HK-2 (cell line): ENCODE measurements at regions not wholly inside any gene's neighbourhood (a gene's known extent, or its start where the extent isn't known, plus 50 kb on each side); places are given as distances from the start of the nearest gene placed in this dataset.

Experiments used
- DNase-seq: peaks from one replicate; pipeline ENCODE4 v3.0.0-alpha.2; 2018; ENCODE audit not compliant: unreplicated experiment

DNA sequence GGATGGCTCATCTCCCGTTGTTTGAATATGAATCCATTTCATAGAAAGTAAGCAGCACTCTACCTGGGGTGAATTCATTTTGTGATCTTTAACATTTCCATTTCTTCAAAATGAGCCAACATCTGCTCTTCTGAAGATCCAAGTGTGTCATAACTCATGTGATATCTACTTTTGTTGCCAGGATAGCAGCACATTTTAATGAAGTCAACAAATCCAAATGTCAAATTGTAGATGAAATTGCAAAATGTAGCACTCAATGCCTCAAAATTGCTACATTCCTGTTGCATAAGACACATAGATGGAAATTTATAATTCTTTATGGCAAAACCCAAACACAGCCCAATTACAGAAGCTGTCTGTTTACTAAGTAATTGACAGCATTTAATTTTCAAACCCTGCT is 360.7 kb downstream of the TMX3 start:
- DNase-seq: no peak

DNA sequence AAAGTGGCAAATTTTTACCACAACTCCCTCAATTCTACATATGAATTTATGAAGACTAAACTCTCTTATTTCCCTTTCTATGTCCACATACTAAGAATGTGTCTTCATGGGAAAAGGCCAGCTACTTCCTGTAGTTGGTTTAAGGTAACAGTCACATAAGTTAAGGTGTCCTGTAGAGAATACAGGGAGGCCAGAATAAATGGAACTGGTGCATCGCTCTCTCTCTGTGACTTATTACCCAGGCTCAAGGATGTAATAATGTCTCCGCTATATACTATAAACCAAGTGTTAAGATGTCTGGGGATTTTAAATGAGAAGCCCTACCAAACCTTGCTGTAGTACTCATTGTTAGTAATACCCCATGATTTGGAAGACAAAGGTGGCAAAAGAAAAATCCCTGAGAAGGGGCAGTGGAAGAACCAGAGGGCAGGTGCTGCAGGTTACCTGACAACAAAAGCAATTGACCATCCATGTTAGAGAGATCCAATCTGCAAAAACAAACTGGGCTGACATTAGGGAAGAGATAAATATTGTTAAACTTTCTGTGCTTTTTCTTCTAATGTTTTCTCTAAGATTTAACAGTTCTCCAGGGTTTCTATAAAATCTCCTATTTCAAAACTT is 372.8 kb downstream of the TMX3 start:
- DNase-seq: no peak

DNA sequence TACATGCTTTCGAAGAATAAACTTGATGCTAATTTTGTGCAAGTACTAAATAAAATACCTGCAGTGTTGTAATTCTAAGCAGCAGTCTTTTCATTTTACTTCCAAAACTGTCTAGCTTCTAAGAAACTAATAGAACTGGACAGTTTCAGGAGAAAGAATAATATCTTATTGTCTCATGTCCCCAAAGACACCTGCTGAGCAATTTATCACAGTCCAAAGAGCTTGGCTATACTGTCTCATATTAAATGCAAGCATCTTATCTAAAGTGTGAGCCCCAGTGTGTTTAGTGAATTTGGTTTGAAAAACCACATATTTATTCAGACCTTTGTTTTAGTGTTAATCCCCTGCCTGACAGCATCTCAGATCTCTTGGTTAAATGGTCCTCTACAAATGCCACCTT is 374.3 kb downstream of the TMX3 start:
- no peak for DNase-seq

DNA sequence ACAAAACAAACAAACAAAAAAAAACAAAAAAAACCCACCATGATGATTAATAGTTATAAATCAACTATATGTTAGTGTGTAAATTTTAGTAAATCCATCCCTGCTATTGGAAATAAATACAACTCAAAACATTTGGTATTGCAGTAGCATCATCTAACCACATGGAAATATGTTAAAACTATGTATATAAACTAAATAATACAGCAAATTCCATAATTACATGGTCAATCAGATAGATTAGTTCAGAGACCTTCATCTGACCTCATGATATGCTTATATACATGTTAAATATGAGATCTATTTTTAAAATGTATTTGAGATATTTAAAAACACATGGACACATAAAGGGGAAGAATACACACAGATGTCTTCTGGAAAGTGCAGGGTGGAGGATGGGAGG is 384.2 kb downstream of the TMX3 start:
- no peak for DNase-seq

DNA sequence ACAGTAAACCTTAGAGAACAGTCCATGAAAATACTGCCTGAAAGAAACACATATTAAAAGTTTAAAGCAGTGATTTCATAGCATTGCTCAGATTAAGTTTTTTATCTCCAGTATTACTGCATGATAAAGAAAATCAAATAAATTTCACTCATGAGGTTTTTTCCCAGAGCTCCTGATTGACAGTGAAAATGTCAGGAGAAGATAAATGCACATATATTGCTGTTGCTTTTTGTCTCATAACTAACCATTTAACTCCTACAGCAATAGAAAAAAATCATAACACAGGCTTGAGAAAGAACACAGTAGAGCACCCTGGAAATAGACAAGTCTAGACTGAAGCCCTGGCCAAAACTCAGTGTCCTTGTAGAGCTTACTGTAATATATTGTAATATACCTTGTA is 391.0 kb downstream of the TMX3 start:
- DNase-seq: no peak

DNA sequence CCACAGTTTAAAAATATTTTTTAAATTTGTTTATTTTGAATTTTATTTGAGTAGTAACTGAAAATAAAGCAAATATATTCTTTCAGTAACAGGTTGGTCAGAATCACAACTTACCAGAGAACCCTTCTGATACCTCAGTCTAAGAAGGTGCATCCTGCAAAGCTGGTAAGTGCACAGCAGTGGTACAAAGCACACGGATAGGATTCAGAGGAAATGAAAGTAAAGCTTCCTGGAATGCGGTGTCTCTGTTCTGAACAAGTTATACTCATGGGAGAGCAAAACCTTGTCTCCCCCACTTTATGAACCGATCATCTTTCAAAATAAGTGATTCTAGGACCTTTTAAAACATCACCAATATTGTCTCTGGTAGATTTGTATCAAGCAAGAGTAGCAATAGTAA is 398.3 kb downstream of the TMX3 start:
- no peak for DNase-seq

DNA sequence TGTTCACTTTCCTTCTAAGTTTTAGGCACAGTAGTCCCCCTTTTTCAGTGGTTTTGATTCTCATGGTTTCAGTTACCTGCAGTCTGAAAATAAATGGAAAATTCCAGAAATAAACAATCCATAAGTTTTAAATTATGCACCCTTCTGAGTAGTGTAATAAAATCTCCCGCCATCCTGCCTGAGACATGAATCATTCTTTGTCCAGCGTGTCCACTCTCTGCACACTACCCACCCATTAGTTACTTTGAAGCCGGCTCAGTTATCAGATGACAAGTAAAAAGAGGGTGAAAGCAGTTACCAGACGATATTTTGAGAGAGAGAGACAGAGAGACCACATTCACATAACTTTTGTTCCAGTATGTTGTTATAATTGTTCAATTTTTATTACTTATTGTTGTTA is 400.5 kb downstream of the TMX3 start:
- DNase-seq: no peak

DNA sequence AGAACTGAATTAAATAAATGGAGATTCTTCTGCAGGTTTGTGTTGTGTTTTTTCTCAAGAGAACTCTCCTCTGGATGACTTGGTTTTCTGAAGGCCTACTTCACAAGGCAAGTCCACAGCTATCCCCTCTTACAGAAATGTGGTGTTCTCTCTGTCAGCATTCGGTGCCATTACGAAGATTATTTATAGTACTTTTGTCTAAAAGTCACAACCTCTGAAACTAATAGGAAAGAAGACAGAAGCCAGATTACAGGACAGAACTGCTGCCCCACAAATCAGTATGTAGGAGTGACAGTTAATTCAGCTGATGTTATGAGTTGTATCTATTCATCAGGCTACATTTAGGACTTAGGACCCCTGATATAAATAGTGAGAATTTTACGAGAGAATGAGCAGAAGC is 413.5 kb downstream of the TMX3 start:
- DNase-seq: no peak

DNA sequence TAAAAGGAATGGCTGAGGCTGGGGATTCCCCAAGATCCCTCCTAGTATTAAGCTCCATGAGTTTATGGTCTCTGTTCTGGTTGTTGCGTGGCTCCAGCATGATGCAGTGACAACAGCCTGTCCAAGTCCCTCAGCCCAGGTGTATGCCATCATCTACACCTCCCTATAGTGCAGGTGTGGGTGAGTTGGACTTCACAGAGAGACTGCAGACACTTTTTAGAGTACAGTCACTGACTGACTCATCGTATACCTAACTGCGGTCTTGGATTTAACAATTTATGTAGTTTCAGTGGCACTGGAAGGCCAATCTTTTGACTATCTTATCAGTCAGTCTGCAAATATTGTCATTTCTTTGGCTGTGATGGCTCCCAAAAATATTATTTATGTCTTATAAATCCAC is 415.0 kb downstream of the TMX3 start:
- no peak for DNase-seq

DNA sequence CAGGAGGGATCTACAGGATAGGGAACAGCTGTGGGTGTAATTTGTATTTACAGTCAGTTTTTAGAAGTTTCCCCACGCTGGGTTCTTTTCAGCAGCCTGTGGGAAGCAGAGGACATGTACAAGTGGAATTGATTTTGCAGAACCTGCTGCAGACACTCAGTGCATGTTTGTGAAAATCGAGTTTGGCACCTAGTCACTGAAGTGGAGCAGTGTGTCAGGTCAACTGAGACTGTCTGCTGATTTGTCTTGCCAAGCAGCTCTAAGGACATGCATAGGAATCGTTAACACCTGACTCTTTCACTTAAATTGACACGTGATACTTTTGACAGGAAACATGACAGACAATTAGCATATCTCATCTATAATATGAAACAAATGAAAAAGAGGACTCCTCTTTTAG is 416.6 kb downstream of the TMX3 start:
- DNase-seq: no peak

DNA sequence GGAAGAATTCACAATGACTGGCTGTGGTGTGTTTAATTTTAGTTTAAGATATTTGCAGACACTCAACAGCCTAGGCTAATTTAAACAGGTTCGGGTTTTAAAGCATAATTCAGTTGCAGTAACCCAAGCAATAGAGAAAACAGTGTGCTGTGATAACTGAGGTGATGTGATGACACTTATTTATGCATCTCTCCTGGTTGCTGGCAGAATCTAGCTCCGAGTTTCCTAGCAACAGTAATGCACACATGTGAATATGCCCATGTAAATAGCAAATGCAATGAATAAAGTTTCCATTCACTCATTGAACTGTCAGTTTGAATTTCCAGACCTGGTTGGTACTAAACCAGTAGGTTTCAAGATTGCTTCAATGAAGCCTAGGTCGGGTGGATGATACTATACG is 426.5 kb downstream of the TMX3 start:
- DNase-seq: no peak

DNA sequence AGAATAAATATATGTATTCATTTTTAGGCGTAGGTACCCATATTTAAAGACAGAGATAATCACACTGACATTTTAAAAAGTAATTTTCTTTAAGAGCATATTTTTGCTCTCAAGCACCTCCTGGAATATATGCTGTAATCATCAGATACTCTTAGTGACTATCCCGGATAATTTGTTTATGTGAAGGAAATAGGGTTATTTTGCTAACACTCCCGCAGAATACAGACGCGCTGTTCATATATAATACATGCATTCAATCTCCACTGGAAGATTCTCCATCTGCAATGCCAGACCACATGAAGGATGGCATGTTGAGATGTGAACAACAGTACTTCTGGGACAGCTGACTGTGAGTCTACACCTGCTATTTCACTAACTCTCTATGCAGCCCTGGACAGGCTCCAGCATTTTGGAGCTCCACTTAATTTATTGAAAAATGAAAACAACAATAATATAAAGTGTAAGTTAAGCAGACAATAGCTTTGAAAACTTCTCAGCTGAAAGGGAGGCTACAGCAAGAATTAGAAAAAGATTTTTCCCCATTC is 430.6 kb downstream of the TMX3 start:
- no peak for DNase-seq

DNA sequence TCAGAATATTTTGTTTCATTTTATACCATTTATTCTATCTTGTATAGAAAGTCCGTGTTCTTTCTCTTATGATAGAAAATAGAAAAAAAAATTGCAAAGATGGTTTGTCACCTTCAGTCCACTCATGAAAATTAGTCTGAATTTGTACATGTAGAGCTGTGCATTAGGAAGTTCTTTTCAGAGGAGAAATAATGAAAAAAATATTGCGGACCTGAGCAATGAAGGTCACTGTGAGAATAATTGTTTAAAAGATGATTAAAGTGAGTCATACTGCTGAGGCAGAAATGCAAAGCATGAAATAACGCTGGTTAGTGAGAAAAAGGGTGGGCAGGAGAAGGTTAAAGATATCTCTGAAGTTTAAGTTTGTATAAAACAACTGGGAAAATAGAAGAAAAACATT is 431.1 kb downstream of the TMX3 start:
- DNase-seq: no peak

DNA sequence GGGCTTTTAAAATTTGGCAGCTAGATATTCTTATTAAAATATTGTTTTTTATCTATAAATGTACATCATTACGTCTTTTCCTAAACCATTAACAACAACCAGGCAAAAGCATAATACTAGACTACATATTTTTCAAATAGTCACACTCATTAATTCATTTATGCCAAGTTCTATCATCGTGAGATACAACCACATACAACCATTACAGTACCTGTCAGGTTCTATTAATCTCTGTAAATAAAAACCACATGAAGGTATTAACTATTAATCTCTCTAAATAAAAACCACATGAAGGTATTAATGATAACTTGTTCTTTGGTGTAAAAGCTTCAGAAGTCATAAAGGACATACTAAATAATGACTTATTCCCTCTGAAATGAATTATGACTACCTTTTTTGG is 432.7 kb downstream of the TMX3 start:
- no peak for DNase-seq

DNA sequence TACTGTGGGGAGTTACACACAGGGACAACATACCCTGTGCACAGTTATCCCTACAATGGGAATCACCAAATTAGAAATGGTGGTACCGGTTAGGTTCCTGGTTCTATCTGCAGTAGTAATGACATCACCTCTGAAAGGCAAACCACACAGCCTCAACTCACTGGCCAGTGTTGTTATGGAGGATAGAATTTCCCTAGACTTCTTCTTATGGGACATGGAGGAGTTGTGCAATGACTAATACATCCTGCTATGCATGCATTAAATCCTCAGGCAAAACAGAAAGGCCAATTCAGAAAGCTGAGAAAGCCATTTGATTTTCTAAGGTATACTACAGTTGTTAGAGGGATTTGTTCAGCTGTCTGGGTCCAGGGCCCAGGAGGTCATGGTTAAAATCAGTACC is 439.3 kb downstream of the TMX3 start:
- DNase-seq: peak; percentile 19

DNA sequence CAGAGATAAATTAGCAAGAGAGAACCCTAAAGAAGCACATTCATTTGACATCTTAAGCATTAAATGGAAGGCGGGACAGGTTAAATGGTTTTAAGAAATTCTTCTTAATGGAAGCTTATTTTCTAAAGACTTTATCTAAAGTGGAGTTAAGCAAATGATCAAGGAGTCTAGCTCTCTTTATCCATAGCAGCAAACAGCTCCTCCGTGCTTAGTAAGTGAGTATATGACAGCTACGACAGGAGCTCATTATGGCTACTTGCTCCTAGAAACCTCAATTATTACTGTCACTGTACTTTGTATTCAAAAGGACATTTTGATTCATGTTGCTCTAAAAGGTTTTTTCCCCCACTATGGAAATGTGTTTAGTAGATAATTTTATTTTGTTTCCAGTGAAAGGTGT is 444.9 kb downstream of the TMX3 start:
- no peak for DNase-seq

DNA sequence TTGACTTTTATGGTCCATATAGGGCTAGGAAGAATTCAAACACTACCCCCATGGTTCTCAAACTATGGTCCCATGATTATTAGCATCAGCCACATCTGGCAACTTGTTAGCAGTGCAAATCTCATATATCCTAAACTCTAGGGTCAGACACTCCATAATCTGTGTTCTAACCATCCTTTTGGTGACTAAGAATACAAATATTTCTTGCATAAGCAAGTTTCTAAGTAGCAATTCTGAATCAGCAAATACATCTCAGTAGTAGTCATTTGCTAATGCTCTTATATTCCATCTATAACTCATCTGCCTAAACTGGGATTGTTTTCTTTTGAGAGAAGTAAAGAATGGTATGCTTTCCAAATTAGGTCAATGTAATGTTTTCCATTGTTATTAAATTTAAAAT is 447.3 kb downstream of the TMX3 start:
- DNase-seq: no peak

DNA sequence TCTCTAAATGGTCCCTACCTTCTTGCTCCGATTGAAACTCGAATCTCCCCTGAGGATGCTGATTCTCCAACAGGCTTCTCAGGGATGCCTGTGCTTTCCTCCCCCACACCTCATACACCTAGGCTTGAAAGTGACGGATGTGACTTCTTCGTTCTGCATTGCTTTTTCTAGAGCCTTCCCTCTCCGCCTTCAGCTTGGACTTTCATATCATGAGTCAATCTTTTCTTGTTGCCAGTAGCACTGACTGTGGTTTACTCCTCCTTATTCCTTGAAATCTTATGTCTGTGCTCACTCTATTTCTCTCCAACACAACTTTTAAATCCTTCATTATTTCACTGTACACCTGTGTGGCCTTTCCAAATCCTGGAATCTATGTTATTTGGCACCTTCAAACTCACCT is 451.4 kb downstream of the TMX3 start:
- DNase-seq: no peak

DNA sequence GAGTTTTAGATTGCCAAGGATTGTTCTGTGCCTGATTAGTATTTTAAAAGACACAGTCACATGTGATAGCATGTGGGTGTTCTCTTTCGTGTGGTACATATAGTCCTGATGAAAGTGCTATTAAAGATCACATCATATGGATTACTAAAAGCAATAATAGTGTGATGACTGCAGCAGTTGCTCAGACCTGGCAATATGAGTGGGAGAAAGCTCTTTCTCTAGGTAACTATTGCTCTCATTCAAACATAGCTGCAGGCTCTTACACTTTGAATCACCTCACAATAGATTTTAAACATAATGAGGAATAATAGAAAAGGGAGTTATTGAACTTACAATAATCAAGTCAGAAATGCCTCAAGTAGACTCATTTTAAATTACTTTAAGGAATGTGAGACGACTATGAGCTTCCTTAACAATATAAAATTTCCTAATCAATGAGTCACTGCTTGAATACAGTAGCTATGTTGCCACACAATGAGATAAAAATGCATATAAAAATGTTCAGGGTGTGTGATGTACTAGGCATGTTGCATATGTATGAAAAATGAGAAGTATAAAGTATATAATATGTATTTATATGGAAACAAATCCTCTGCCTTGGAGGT is 452.1 kb downstream of the TMX3 start:
- no peak for DNase-seq

DNA sequence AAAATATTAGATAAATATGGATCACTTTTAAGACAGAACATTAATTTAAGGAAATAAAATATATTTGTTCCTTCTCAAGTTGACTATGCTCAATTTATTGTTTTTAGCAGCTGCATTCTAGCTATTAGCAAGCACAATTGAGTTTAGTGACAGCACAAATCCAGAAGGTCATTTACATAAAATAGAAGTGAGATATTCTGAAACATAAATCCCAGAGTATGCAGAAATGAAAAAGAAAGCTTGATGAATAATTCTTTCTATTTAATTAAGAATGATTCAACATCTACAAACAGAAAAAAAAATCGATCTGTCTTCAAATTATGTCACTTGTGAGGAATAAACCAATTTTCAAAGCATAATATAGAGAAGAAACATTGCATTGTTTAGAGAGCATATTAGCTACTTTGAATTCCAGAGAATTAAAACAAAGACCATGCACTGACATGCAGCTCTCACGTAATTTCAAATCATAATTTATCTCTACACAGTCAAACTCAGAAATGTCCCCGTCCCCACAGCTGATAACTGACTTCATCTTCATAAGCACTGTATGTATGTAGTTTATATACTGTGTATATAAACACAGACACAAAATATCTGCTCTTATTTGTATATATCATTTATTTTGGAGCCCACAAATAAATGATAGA is 458.4 kb downstream of the TMX3 start:
- no peak for DNase-seq

DNA sequence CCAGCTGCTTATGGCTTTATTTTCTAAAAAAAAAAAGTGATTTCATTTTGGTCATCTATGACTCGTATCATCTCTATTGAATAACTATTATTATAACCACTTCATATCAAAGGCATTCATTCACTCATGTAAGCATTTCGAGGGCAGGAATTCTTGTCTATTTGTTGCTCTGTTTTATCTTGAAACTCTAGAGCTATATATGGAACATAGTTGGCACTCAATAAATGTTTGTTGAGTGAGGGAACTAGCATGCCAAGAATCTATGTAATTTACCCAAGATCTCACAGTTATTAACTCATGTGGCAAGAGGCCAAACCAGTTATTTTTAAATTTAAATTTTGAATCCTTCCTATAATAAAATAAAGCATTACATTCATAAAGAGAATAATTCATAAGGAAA is 470.1 kb downstream of the TMX3 start:
- DNase-seq: no peak

DNA sequence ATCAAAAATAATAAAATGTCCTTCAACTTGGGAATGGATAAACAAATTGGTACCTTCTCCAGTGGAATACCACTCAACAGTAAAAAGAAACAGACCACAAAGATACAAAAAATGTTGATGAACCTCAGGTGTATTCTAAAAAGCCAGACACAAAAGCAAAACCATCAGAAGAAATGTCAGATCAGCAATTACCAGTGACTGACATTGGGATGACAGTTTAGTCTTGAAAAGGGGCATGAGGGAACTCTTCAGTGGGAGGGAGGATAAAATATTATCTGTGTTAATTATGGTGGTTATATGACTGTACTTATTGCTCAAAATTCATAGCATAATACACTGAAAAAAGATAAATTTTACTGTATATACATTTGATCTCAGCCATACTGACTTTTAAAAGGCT is 473.0 kb downstream of the TMX3 start:
- no peak for DNase-seq

DNA sequence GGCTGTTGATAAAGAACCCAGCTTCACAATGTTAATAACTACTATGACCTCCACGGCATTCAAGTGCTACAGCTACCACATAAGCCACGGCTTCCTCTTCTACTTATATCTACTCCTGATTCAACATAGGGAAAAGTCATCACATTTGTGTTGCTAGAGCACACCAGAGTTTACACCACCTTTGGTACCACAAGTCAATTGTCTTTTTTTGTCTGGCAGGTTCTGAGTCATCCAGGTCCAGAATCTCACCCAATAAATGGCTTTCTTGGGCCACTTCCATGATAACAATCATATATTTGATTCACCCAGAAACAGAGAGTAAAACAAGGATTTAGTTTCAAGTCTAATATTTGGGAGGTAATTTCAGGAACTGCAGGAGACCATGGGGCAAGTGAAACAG is 480.2 kb downstream of the TMX3 start:
- DNase-seq: no peak

DNA sequence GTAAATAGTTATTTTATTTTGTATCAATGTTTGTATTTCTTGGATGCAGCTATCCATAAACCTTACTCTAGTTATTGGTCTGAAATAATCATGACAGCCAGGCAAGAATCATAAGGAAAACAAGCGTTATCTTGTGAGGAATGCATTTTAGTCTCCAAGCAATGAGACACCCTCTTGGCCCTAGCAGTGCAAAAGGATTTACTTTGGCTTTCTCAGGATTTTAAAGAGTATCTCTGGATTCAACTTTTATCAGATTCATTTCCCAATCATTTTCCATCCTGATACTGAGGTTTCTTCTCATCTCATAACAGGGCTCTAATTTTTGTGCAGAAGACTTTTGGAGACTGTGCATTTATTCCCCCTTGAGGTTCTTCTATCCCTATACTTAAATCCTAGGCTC is 480.8 kb downstream of the TMX3 start:
- no peak for DNase-seq
